ENCODE measurements at regions not wholly inside any gene's neighbourhood (a gene's known extent, or its start where the extent isn't known, plus 50 kb on each side); places are given as distances from the start of the nearest gene placed in this dataset.

DNA sequence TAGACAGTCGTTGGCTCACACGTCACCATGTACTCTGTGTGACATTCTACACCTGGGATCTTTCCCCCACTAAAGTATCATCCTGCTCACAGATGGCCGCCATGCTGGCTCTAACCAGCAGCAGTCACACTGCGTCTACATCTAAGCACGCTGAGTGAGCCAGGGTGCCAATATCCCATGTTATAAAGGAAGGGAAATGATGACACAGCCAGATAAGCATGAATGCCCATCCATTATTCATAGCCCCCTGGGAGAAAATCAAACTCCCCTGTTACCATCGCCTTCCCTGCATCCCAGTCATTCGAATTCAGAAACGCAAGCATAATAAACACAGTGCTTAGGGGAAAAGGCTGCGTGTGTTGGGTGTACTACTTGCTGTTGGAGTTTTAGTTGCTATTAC is 698.2 kb upstream of the AUTS2 start:
- no peak for ATAC-seq

DNA sequence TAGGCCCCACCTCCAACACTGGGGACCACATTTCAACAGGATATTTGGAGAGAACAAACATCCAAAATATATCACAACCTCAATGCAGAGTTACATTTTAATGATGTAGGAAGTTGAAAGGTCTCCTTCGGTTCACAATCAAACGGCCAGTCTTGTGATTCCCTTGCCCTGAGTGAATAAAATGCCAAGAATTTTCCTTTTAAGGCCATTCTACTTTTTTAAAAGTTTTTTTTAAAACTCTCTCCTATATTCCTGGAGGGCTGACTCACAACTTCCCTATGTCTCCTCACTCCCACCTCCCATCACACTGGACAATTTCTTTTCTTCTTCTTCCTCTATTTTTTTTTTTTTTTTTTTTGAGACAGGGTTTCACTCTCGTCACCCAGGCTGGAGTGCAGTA is 693.6 kb upstream of the AUTS2 start:
- no peaks in the 10 kb centered on the region for H3K27me3 ChIP-seq
- H3K27ac ChIP-seq, result no peak overlapping the region
- 67 to 78% methylated on average over 2 to 3 of the region's 3 CpGs for WGBS, 2 donors (ENCODE audit: low coverage in 1 of 2)
- H3K9me3 ChIP-seq, result no peaks in the 10 kb centered on the region
- no peak overlapping the region for H3K4me3 ChIP-seq
- no peaks in the 10 kb centered on the region for H3K4me1 ChIP-seq
- no peak for TF ChIP-seq POLR2A (IDR thresholded peaks at IDR 0.05)
- TF ChIP-seq, protein P1, sequence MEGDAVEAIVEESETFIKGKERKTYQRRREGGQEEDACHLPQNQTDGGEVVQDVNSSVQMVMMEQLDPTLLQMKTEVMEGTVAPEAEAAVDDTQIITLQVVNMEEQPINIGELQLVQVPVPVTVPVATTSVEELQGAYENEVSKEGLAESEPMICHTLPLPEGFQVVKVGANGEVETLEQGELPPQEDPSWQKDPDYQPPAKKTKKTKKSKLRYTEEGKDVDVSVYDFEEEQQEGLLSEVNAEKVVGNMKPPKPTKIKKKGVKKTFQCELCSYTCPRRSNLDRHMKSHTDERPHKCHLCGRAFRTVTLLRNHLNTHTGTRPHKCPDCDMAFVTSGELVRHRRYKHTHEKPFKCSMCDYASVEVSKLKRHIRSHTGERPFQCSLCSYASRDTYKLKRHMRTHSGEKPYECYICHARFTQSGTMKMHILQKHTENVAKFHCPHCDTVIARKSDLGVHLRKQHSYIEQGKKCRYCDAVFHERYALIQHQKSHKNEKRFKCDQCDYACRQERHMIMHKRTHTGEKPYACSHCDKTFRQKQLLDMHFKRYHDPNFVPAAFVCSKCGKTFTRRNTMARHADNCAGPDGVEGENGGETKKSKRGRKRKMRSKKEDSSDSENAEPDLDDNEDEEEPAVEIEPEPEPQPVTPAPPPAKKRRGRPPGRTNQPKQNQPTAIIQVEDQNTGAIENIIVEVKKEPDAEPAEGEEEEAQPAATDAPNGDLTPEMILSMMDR (IDR thresholded peaks at IDR 0.05), result no peak
- TF ChIP-seq EP300 (IDR thresholded peaks at IDR 0.05), result no peak
- no peak for TF ChIP-seq POLR2AphosphoS5 (IDR thresholded peaks at IDR 0.05)
- no peak for ATAC-seq
- no peaks in the 10 kb centered on the region for H3K36me3 ChIP-seq

More for the DNA sequence above, 698.2 kb upstream of the AUTS2 start:
- H3K36me3 ChIP-seq, result no peaks in the 10 kb centered on the region
- no peaks in the 10 kb centered on the region for H3K4me1 ChIP-seq
- no peak overlapping the region for H3K4me3 ChIP-seq
- TF ChIP-seq POLR2A (IDR thresholded peaks at IDR 0.05) (no peak), POLR2AphosphoS5 (IDR thresholded peaks at IDR 0.05) (no peak), EP300 (IDR thresholded peaks at IDR 0.05) (no peak)
- TF ChIP-seq, protein P1 (IDR thresholded peaks at IDR 0.05), result no peak
- no peaks in the 10 kb centered on the region for H3K9me3 ChIP-seq
- 91 to 100% methylated on average over 2 to 4 of the region's 9 CpGs for WGBS, 2 donors (ENCODE audit: low coverage in 1 of 2)
- no peaks in the 10 kb centered on the region for H3K27me3 ChIP-seq
- H3K27ac ChIP-seq, result no peak overlapping the region

DNA sequence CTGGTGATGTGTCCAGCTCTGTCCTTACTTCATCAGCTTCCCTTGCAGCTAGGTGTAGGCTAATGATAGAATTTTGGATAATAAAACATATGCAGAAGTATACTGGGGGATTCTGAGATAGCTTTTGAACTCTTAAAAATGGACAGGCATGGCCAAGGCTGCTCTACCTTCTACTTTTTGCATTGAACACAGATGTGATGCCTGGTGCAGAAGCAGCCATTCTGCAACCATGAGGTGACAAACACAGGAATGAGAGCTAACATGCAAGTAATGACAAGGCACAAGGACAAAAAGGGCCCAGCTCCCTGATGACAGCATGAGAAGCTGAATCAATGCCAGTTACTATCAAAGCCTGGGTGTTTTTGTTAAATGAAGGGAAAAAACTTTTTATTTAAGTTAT is 686.5 kb upstream of the AUTS2 start:
- Histone ChIP-seq H3K9me3 (peaks cover 0 to 11% (median 0%) of the 10 kb centered on the region in 3 donors), H3K27me3 (no peaks in the 10 kb centered on the region), H3K36me3 (no peaks in the 10 kb centered on the region), H3K4me3 (no peak overlapping the region), H3K4me1 (no peaks in the 10 kb centered on the region), H3K27ac (no peak overlapping the region)
- ATAC-seq, result no peak
- TF ChIP-seq POLR2AphosphoS5 (IDR thresholded peaks at IDR 0.05) (no peak), POLR2A (IDR thresholded peaks at IDR 0.05) (no peak), EP300 (IDR thresholded peaks at IDR 0.05) (no peak)
- TF ChIP-seq, protein P1 (IDR thresholded peaks at IDR 0.05), result no peak

DNA sequence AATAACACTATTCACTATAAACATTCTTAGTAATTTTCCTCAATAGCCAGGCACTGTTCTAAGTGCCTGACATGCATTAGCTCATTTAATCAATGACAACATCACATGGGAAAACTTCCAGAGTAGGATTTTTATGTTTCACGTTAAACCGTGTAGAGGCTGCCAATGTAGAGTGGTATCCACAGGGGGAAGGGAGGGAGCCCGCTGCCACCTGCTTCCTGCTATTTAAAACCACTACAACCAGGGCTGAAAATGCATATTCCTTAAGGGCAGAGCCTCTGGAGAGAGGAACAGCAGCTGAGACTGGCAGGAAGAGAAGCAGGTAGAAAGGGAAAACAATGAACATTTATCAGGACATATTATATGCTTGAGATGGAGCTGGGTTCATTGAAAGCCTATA is 684.3 kb upstream of the AUTS2 start:
- WGBS, 2 donors (ENCODE audit: low coverage in 1 of 2), result 10 to 37% methylated on average over 2 to 3 of the region's 3 CpGs
- no peak overlapping the region for H3K4me3 ChIP-seq
- H3K27ac ChIP-seq, result no peak overlapping the region
- H3K27me3 ChIP-seq, result no peaks in the 10 kb centered on the region
- peaks cover 0 to 23% (median 0%) of the 10 kb centered on the region in 3 donors for H3K9me3 ChIP-seq
- no peaks in the 10 kb centered on the region for H3K36me3 ChIP-seq
- TF ChIP-seq EP300 (IDR thresholded peaks at IDR 0.05), result no peak
- TF ChIP-seq POLR2AphosphoS5 (IDR thresholded peaks at IDR 0.05), result no peak
- TF ChIP-seq, protein P1 (IDR thresholded peaks at IDR 0.05), result no peak
- TF ChIP-seq POLR2A (IDR thresholded peaks at IDR 0.05), result no peak
- H3K4me1 ChIP-seq, result no peaks in the 10 kb centered on the region
- ATAC-seq, result no peak

DNA sequence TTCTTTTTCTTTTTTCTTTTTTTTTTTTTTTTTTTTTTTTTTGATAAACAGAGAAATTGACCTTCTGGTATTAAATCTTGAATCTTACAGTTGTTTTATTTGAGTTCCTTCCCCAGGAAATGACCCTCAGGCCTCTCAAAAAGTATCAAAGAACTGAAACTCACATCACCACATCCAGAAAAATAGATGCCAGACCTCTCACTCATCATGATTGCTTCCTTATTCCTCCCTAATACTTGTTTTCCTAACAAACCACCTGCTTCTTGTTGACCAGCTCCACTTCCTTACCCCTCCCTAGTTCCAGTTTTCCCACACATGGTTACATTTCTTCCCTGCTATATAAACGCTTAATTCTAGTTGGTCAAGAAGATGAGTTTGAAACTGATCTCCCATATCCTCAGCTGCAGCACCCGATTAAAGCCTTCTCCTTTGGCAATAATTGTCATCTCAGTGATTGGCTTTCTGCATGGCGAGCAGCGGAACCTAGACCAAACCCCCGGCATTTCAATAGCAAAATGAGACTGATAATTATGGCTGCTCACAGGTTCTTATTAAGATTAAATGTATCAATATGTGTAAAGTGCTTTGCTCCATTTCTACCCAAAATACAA is 681.1 kb upstream of the AUTS2 start:
- H3K4me3 ChIP-seq, result no peak overlapping the region
- ATAC-seq, result no peak
- H3K27me3 ChIP-seq, result no peaks in the 10 kb centered on the region
- H3K27ac ChIP-seq, result no peak overlapping the region
- peaks cover 0 to 21% (median 0%) of the 10 kb centered on the region in 3 donors for H3K9me3 ChIP-seq
- H3K4me1 ChIP-seq, result no peaks in the 10 kb centered on the region
- H3K36me3 ChIP-seq, result no peaks in the 10 kb centered on the region
- WGBS, 2 donors (ENCODE audit: low coverage in 1 of 2), result 81 to 92% methylated on average over 3 to 5 of the region's 5 CpGs
- no peak for TF ChIP-seq EP300 (IDR thresholded peaks at IDR 0.05)
- TF ChIP-seq, protein P1 (IDR thresholded peaks at IDR 0.05), result no peak
- TF ChIP-seq POLR2A (IDR thresholded peaks at IDR 0.05), result no peak

All from gastroesophageal sphincter (tissue), 4 donors.